ENCODE measurements at regions not wholly inside any gene's neighbourhood (a gene's known extent, or its start where the extent isn't known, plus 50 kb on each side); places are given as distances from the start of the nearest gene placed in this dataset.
"Not testable (repeated sequence)": the region's sequence is repeated elsewhere in the genome, so short reads cannot be mapped to it uniquely, and the experiment has no call there.

DNA sequence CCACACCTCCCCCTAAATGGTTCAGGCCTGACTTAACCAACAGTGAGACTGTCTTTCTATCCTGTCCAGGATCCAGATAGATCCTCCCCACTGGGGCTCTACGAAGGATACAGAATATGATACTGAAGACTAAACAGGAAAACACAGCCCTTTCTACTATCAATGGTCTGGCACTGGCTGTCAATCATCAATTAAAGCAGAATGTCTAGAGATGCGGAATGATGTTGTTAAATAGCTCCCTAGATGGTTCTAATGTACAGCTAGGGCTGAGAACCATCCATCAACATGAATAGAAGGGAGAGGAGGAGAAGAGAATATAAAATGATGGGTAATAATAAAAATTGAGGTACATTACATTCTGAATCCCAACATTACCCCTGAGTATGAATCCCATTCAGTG lies 314.3 kb upstream of the CELF2 start:
- no peak for DNase-seq (ENCODE audit: low read depth in 4 of 4, low spot score in 2 of 4)

DNA sequence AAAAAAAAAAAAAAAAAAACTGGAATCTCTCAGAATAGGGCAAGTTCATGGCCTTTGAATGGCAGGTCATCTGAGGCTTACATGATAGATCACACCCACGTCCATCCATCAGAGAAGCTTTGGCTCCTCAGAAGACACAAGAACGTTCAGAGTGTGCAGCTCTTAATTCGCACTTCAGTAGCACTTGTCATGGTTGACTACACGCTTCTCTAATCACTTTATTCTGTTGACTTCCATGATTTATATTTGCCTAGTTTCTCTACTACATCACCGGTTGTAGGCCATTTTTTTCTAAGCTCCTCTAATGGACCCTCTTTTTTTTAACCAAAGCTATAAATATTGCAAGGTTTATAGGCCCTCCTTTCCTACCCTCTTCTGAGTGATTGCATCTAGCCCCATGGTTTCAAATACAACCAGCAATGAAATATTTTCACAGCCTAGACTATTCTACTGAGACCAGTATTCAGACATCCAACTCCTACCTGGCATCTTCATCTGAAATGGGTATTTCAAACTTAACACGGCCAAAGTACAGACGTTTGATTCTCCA lies 305.4 kb upstream of the CELF2 start:
- peak in 1 of 4 donors; percentile 8 for DNase-seq (ENCODE audit: low read depth in 4 of 4, low spot score in 2 of 4)

DNA sequence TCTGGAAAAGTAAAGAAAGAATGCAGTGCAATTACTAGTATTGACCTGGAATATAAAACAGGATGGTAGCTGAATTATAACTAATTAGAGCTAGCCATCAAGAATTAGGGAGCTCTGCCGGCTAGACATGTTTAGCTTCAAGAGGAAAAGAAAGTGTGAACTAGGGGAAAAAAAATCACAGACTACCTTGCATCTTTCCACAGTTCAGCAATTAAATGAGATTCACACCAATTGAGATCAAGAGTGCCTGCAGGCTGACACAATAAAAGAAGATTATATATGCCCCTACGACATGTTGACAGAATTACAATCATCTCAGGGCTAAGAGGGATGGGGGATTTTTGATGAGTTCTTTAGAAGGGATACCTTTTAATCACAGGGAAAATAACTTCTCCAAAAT lies 303.3 kb upstream of the CELF2 start:
- no peak for DNase-seq (ENCODE audit: low read depth in 4 of 4, low spot score in 2 of 4)

DNA sequence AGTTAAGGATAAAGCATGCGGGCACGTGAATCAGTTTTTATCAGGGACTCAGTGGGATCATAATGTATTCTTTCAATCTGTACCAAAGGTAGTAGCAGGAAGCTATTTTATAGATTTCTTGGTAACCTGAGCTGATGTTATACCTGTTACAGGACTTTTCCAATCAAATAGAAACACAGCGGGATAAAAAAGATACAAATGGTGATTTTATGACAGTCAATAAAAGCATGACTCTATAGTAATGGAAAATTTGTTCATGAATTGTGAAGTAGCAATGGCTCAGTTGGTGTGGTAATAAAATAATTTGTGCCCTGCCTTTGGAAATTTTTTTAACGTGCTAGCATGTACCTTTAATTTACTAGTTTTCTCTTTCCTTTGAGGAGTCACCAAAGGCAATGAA lies 300.7 kb upstream of the CELF2 start:
- no peak for DNase-seq (ENCODE audit: low read depth in 4 of 4, low spot score in 2 of 4)

DNA sequence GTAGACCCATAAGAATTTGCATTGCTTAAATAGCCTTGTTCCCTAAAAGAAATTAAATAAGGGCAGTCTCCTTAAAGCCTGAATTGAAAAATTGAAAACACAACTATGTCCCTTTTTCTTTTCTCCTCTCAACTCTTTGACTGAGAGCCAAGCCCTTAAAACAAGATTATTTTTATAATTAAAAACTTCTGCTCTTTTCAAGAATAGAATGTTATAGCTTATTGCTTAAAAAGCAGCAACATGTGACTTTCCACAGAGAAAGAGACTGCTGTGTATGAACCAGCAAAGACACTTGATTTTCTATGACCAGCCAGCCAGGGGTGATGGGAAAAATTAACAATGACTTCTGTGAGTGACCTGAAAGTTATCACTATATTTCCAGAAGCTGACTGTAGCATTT lies 295.2 kb upstream of the CELF2 start:
- no peak for DNase-seq (ENCODE audit: low read depth in 4 of 4, low spot score in 2 of 4)

DNA sequence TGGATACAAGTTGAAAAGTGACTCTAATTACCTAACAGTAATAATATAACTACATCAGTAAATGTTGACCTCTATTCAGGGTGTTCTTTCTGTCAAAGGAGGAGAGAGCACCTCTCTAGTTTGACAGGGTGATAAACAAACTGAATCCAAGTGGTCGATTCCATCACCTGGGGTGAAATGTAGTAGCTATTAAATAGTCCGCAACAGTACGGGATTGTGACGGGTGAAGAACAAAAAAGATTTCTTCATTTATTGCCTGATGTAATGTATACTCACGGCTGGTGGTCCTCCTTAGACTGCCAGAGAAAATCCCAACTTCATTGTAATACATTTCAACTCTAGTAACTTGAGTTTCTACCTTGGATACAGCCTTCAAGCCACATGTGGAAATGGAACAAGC lies 292.5 kb upstream of the CELF2 start:
- no peak for DNase-seq (ENCODE audit: low read depth in 4 of 4, low spot score in 2 of 4)

DNA sequence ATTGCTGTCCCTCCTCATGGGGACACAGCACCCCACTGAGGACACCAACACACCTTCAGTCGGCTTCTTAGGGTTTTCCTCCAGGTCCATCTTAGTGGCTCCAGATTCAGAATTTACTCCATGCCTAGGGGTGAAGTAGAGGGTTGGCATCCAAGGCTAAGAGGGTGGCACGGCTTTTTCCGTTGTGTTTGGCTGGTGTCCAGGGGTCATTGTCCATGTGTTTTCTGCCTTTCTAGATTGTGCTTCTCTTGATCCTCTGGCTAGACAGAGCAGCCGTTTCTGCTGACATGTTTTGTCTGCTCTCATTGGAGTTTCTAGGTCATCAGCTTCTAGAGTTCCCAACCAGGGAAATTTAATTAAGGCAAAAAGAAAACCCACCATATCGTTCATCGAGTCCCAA lies 291.6 kb upstream of the CELF2 start:
- no peak for DNase-seq (ENCODE audit: low read depth in 4 of 4, low spot score in 2 of 4)

DNA sequence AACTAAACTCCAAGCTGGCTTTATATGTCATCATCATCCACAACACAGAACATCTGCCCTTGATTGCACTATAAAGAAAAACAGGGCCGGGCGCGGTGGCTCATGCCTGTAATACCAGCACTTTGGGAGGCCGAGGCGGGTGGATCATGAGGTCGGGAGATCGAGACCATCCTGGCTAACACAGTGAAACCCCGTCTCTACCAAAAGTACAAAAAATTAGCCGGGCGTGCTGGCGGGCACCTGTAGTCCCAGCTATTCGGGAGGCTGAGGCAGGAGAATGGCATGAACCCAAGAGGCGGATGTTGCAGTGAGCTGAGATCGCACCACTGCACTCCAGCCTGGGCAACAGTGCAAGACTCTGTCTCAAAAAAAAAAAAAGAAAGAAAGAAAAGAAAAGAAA lies 290.3 kb upstream of the CELF2 start:
- not testable (repeated sequence) for DNase-seq (ENCODE audit: low read depth in 4 of 4, low spot score in 2 of 4)

DNA sequence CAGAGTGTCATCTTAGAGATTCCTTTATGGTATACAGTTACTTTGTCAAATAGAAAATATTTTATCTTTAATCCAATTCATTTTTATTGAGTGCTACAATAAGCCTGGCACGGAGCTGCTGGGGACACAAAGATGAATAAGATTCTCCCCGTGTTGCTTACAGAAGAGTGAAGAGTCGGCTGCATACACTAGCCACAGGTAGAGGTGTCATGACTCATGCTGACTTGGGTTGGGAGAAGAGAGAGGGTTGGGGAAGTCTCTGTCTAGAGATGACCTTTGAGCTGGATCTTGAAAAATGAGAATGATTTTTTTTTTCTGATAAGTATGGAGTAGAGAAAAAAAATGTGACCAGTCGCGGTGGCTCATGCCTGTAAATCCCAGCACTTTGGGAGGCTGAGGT lies 289.9 kb upstream of the CELF2 start:
- no peak for DNase-seq (ENCODE audit: low read depth in 4 of 4, low spot score in 2 of 4)

DNA sequence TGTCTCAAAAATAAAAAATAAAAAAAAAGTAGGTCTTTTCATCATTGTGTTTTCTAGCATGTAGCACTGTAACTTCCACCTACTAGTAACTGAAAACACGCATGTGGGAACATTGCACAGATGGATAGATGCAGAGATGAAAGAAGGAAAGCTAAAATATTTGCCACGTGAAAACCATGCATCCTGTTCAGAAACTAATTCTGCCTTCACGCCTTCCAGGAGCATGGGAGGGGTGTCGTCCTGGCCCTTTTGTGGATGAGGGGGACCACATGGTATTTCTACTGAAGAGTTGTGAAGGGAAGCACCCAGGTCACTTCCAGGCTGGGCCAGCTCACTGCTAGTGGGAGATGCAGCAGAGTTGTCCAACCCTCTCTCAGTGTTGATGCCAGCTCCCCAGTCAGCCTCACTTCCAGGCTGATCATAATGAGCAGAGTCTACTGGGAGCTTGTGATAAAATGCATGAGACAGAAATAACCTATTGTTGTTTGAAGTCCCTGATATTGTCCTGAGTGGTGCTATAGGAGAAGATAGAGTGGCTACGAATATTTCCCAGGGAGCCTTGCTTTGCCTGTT lies 287.1 kb upstream of the CELF2 start:
- no peak for DNase-seq (ENCODE audit: low read depth in 4 of 4, low spot score in 2 of 4)

DNA sequence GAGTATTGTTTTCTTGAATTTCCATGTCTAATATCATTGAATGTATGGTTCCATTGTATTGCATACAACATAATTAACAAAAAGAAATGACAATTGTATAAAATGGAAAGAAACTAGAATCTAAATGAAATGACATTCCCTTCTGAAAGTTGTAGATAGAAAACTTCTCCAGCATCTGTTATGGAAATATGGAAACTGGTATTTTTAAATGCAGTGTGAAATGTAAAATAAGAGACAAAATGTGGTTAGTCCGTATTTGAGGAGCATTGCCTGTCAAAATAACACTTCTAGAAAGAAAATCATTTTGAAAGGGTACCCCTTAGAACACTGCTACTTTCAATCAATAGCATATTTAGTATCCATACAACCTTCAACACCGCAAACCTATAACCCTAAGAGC lies 286.3 kb upstream of the CELF2 start:
- no peak for DNase-seq (ENCODE audit: low read depth in 4 of 4, low spot score in 2 of 4)

DNA sequence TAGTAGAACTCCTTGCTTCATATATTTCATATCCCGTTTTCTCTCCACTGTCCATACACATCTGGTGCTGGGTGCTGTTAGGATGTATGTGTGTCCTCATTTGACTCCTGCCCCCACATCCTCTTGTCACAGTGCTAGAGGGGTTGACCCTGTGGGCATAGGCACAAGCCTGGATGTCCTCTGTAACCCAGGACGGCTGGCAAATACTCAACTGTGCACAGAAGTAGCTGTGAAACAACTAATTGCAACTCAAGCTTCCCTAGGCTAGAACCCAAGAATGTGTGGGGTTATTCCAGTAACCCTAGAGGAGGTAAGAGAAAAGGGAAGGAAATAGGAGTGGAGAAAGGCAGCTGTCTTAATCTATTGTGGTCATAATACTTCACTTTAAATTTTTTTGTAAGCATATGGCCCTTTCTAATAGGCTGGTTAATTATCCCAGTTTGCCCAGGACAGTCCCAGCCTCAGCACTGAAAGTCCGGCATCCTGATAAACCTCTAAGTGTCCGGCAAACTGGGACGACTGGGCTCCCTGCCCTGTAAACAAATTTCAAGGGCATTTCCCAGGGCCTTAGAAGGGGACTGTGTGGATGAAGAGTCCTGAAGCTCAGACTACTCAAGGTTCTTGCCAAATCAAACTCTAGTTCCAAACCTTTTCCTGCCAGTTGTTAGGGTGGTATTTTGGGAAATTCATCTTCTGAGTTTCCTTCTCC lies 283.2 kb upstream of the CELF2 start:
- no peak for DNase-seq (ENCODE audit: low read depth in 4 of 4, low spot score in 2 of 4)

DNA sequence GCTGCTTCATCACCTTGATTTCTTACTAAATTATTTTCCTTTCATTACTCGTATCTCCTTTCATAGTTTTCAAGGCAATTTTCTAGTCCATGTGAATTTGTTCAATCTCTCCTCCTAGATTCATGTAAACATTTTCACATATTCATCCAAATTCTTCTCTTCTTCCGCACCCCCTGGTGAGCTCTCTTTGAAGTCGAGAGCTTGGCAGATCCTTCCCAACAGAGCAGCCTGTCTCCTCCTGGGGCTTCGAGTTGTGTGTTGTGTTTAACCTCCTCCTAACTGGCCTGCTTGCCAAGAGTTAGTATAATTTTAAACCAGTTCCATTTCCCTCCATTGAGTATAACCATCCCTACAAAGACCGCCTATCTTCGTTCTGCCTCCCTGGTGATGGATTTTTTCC lies 272.4 kb upstream of the CELF2 start:
- DNase-seq (ENCODE audit: low read depth in 4 of 4, low spot score in 2 of 4): no peak

DNA sequence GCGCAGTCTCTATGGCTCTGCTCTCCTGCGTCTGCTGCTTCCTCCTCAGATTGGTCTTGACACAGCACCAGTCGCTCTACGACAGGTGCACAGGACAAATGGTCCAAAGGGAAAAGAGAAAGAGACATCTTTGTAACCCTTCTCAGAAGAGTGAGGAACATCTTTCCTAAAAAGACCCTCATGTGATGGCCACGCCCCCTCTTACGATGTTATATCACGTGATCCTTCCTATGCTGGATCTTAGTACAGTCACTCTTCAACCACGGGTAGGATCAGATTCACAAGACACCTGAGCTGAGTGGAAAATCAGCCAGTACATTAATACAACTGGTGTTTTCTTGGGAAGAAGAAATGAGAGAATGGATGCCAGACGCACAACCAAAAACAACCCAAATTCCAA lies 262.2 kb upstream of the CELF2 start:
- DNase-seq (ENCODE audit: low read depth in 4 of 4, low spot score in 2 of 4): no peak

DNA sequence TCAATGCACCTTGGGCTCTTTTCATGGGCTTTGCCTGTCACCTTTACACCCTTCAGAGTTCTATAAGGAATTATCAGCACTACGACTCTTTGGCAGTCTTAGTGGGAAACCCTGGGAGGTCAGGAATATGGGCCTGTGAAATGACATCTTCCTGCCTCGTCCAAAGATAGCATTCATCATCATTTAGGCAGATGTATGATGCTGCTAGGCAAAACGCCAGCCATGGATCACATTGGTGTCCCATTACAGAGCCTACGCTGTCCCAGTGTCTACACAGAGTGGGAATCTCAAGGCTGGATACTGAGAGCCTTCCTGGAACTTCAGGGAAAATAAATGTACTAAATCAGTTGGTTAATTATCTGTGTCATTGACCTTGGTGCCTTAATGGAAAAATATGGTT lies 259.4 kb upstream of the CELF2 start:
- no peak for DNase-seq (ENCODE audit: low read depth in 4 of 4, low spot score in 2 of 4)

DNA sequence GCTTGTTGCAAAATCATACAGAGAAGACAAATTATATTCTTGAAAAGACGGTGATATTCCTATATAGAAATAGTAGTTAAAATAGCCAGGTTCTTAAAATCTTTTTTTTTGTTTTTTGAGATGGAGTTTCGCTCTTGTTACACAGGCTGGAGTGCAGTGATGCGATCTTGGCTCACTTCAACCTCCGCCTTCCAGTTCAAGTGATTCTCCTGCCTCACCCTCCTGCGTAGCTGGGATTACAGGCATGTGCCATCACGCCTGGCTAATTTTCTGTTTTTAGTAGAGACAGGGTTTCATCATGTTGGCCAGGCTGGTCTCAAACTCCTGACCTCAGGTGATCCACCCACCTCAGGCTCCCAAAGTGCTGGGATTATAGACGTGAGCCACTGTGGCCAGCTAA lies 257.9 kb upstream of the CELF2 start:
- DNase-seq (ENCODE audit: low read depth in 4 of 4, low spot score in 2 of 4): not testable (repeated sequence)

DNA sequence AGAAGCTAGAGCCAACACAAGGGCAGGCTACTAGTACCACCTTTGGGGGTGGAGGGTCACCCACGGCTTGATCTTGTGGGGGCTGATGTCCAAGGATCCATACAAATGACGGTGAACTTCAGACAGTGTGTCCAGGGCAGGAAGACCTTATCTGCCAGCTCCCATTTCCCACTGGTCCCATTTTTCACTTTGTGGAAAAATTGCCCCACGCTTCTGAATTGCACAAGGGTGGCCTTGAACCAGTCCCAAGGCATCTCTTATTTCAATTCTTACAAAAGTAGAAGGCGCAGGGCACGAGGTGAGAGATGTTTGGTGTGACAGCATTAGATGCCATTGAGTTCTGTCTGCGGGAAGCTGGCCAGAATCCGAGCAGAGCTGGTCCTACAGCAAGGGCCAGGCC lies 252.7 kb upstream of the CELF2 start:
- DNase-seq (ENCODE audit: low read depth in 4 of 4, low spot score in 2 of 4): no peak

DNA sequence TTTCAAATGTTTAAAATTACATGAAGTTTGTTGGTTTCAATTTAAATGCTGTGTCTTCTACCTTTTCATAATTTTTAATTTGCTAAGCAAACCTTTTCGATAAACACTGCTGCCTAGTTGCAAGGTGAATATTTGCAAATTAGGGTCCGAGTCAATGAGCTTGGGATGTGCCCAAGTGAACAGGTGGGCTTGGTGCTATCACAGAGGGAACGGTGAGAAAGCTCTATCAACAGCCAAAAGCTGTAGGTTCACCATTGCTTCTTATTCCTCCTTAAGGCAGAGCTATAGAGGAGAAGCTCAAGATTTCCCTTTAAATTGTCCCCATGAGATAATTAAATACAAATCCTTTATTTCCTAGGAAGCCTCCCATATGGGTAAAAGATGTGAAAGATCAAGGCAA lies 245.3 kb upstream of the CELF2 start:
- no peak for DNase-seq (ENCODE audit: low read depth in 4 of 4, low spot score in 2 of 4)

DNA sequence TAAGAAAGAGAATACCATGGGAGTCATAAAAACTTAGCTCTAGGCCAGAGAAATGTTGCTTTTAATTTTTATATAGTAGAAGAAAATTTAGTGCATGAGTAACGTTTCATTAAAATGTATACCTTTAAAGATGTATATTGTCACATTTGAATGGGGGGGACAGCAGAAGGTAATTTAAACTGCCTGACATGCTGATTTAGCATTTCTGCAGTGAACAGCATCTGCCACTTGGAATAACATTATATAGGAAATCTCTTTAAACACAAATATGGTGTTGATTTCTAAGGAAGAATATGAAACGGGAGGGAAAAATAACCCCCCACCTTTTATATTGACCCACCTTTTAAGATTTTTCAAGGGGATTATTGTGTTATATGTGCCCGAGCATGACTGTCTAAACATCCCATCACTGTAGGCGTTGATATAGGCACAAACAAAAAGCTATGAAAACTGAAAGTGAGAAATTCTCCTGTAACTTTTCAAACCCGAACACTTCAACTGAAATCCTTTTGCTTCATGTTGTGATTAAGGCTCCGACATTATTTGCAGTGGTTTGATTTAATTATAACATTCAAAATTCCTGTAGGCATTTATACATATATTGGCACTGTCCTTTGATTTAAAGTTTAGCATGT lies 244.7 kb upstream of the CELF2 start:
- DNase-seq (ENCODE audit: low read depth in 4 of 4, low spot score in 2 of 4): no peak

DNA sequence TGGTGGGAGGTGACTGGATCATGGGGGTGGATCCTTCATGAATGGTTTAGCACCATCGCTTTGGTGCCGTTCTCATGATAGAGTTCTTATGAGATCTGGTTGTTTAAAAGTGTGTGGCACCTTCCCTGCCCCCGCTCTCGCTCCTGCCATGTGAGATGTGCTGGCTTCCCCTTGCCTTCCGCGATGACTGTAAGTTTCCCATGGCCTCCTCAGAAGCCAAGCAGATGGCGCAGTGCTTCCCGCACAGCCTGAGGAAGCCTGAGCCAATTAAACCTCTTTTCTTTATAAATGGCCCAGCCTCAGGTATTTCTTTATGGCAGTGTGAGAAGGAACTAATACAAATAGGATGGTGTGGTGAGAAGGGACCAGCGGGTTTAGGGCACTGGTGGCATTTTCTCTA lies 243.3 kb upstream of the CELF2 start:
- DNase-seq (ENCODE audit: low read depth in 4 of 4, low spot score in 2 of 4): no peak

DNA sequence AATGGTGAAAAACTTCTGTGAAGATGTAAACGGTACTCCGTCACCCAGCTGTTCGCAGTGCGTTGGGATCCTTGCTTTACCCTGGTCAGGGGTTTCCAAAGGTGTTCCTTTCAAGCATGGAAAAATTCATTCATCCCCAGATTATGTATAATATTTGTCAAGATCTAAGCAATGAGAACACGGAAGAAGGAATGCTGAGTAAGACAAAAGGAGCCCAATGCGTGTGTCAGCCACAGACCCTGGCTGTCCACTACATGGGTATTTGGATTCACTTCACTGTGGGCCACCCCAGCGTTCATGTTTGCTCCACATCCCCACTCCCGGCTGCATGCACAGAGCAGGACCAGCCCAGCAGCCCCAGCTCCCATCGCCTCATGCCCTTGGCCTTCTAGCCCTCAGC lies 241.3 kb upstream of the CELF2 start:
- no peak for DNase-seq (ENCODE audit: low read depth in 4 of 4, low spot score in 2 of 4)

DNA sequence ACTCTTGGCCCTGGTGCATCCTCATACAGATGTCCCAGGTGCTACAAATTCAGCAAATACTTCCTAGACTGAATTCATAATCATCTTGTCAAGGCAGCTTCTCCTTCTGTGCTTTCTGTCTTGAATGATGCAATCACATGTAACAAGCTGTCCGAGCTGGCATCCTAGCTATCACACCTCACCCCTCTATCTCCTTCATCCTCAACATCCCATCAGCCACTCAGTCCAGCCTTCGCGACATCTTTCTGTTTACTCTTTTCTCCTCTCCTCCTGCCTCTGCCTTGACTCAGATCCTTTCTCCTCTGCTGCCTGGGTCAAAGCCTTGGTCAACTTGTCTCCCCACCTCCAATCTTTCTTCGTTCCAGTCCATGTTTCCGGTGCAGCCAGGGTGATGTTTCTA lies 240.4 kb upstream of the CELF2 start:
- no peak for DNase-seq (ENCODE audit: low read depth in 4 of 4, low spot score in 2 of 4)

All from left renal cortex interstitium (tissue), 4 donors.